OCI-LY1 (cell line): ENCODE measurements at regions not wholly inside any gene's neighbourhood (a gene's known extent, or its start where the extent isn't known, plus 50 kb on each side); places are given as distances from the start of the nearest gene placed in this dataset.

ENCODE experiments used
- H2AFZ ChIP-seq: fragments of 200-600 bp; sonication (generic), shearing (Covaris generic); 2 replicates; pipeline ENCODE4 v1.6.0; 2014; ENCODE audit warnings: antibody characterized with exemption, mild to moderate bottlenecking, low read length
- H3F3A ChIP-seq: fragments of 200-600 bp; sonication (generic), shearing (Covaris generic); 2 replicates; pipeline ENCODE4 v1.6.0; 2014; ENCODE audit warnings: mild to moderate bottlenecking, antibody characterized with exemption, low read length, moderate library complexity; ENCODE audit not compliant: insufficient read depth
- H3K27ac ChIP-seq: fragments of 200-600 bp; sonication (generic); 2 replicates; pipeline ENCODE4 v1.5.1; 2014; ENCODE audit warnings: low read length, mixed run types, mild to moderate bottlenecking, low read depth; ENCODE audit not compliant: poor library complexity, severe bottlenecking
- H3K27me3 ChIP-seq: fragments of 200-600 bp; sonication (generic); 2 replicates; pipeline ENCODE4 v1.6.0; 2014; ENCODE audit warnings: antibody characterized with exemption, mild to moderate bottlenecking, low read length, moderate library complexity; ENCODE audit not compliant: insufficient read depth
- H3K36me3 ChIP-seq: fragments of 200-600 bp; sonication (generic); 2 replicates; pipeline ENCODE4 v1.6.1; 2014; ENCODE audit warnings: mild to moderate bottlenecking, antibody characterized with exemption, low read length, moderate library complexity, mixed read lengths; ENCODE audit not compliant: insufficient read depth
- H3K4me1 ChIP-seq: fragments of 200-600 bp; sonication (generic); 2 replicates; pipeline ENCODE4 v1.5.1; 2014; ENCODE audit warnings: mild to moderate bottlenecking, low read length, moderate library complexity; ENCODE audit not compliant: insufficient read depth, severe bottlenecking
- H3K4me2 ChIP-seq: fragments of 200-600 bp; sonication (generic), shearing (Covaris generic); 2 replicates; pipeline ENCODE4 v1.6.1; 2014; ENCODE audit warnings: low read length
- H3K4me3 ChIP-seq: fragments of 200-600 bp; sonication (generic); 2 replicates; pipeline ENCODE4 v1.5.1; 2014; ENCODE audit warnings: low read length, low read depth, mild to moderate bottlenecking, mixed read lengths; ENCODE audit not compliant: poor library complexity, severe bottlenecking
- H3K79me2 ChIP-seq: fragments of 200-600 bp; shearing (Covaris generic); 2 replicates; pipeline ENCODE4 v1.6.1; 2016; ENCODE audit warnings: mixed run types, low read length, mixed read lengths; ENCODE audit not compliant: insufficient read depth
- H3K9ac ChIP-seq: fragments of 200-600 bp; sonication (generic), shearing (Covaris generic); 2 replicates; pipeline ENCODE4 v1.6.1; 2014; ENCODE audit warnings: mild to moderate bottlenecking, low read length, mixed read lengths
- H3K9me2 ChIP-seq: fragments of 200-600 bp; sonication (generic), shearing (Covaris generic); 2 replicates; pipeline ENCODE4 v1.6.1; 2014; ENCODE audit warnings: low read depth, mild to moderate bottlenecking, low read length, mixed read lengths
- H3K9me3 ChIP-seq: fragments of 200-600 bp; shearing (Covaris generic); 2 replicates; pipeline ENCODE4 v1.6.1; 2014; ENCODE audit warnings: low read length, mixed read lengths
- H4K20me1 ChIP-seq: fragments of 200-600 bp; sonication (generic), shearing (Covaris generic); 2 replicates; pipeline ENCODE4 v1.6.0; 2016; ENCODE audit warnings: mild to moderate bottlenecking, low read length; ENCODE audit not compliant: insufficient read depth
- EZH2 ChIP-seq: fragments of 200-600 bp; sonication (generic), shearing (Covaris generic); IDR thresholded peaks from 2 replicates; pipeline ENCODE4 v1.8.0; 2017; ENCODE audit warnings: borderline replicate concordance, mixed run types, mild to moderate bottlenecking, antibody characterized with exemption, low read length, moderate library complexity, mixed read lengths
- TF ChIP-seq, protein P1 (sequence below): fragments of 200-600 bp; sonication (generic), shearing (Covaris generic); IDR thresholded peaks from 2 replicates; pipeline ENCODE4 v1.5.1; 2017; ENCODE audit warnings: mild to moderate bottlenecking, antibody characterized with exemption, low read length, moderate library complexity, mixed read lengths

DNA sequence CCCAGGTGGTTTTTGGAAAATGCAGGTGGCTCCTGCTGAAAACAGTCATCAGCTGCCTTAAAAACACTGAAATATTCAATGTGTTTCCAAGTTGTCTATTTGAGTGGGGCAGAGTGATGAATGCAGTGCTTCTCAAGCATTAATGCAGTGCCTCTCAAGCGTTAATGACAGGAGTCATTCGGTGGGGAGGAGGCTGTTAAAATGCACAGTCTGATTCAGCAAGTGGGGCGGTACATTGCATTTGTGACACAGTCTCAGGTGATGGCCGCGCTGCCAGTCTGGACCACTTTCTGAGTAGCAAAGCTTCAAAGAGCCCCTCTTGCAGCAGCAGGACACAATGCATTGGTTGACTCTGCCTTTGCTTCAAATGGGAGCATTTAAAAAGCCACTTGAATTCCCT lies 231.4 kb upstream of the RGPD4 start:
- Histone ChIP-seq H3K9me3 (no peaks in the 10 kb centered on the region), H3K9ac (peak overlapping the region; percentile 51; the same call in 1 of the 2 replicates), H3K79me2 (no peaks in the 10 kb centered on the region), H3K4me1 (peaks cover 79% of the 10 kb centered on the region), H3F3A (no peaks in the 10 kb centered on the region), H2AFZ (no peak overlapping the region), H3K36me3 (no peaks in the 10 kb centered on the region), H3K27me3 (no peaks in the 10 kb centered on the region), H3K4me2 (peak overlapping the region; percentile 57), H3K9me2 (no peaks in the 10 kb centered on the region), H4K20me1 (no peaks in the 10 kb centered on the region), H3K4me3 (peak overlapping the region; percentile 20), H3K27ac (peak overlapping the region; percentile 89)
- TF ChIP-seq EZH2, result no peak

DNA sequence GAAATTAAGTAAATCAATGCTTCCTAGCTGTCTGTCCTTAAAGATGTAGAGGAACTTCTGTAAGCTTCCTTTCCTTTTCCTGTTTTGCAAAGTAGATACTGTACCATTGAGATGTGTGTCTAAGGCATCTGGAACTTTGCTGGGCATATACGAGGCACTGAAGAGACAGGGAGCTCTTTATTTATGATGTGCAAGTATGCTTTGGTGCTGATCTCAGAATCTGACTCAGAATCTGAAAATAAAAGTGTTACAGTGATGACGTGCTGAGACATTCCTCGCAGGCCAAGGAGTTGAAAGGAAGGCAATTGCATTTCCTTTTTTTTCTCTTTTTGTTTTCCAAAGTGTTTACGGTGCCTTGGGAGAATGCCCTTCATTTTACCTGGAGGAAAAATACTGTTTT lies 230.9 kb upstream of the RGPD4 start:
- no peaks in the 10 kb centered on the region for H3K36me3 ChIP-seq
- peaks cover 74% of the 10 kb centered on the region for H3K4me1 ChIP-seq
- no peaks in the 10 kb centered on the region for H3K79me2 ChIP-seq
- peak overlapping the region; percentile 20 for H3K4me3 ChIP-seq
- H3F3A ChIP-seq, result no peaks in the 10 kb centered on the region
- TF ChIP-seq EZH2, result no peak
- TF ChIP-seq, protein P1, sequence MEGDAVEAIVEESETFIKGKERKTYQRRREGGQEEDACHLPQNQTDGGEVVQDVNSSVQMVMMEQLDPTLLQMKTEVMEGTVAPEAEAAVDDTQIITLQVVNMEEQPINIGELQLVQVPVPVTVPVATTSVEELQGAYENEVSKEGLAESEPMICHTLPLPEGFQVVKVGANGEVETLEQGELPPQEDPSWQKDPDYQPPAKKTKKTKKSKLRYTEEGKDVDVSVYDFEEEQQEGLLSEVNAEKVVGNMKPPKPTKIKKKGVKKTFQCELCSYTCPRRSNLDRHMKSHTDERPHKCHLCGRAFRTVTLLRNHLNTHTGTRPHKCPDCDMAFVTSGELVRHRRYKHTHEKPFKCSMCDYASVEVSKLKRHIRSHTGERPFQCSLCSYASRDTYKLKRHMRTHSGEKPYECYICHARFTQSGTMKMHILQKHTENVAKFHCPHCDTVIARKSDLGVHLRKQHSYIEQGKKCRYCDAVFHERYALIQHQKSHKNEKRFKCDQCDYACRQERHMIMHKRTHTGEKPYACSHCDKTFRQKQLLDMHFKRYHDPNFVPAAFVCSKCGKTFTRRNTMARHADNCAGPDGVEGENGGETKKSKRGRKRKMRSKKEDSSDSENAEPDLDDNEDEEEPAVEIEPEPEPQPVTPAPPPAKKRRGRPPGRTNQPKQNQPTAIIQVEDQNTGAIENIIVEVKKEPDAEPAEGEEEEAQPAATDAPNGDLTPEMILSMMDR, result no peak
- no peaks in the 10 kb centered on the region for H4K20me1 ChIP-seq
- H3K9me2 ChIP-seq, result no peaks in the 10 kb centered on the region
- peak overlapping the region; percentile 89 for H3K27ac ChIP-seq
- no peaks in the 10 kb centered on the region for H3K9me3 ChIP-seq
- peak overlapping the region; percentile 51; the same call in 1 of the 2 replicates for H3K9ac ChIP-seq
- H3K27me3 ChIP-seq, result no peaks in the 10 kb centered on the region
- peak overlapping the region; percentile 57 for H3K4me2 ChIP-seq
- no peak overlapping the region for H2AFZ ChIP-seq

- Histone ChIP-seq H3K9ac (no peak overlapping the region), H3K4me3 (no peak overlapping the region), H3K4me2 (no peak overlapping the region), H4K20me1 (no peaks in the 10 kb centered on the region), H3K4me1 (peaks cover 66% of the 10 kb centered on the region), H2AFZ (no peak overlapping the region), H3K27ac (peak overlapping the region; percentile 89), H3K27me3 (no peaks in the 10 kb centered on the region), H3K36me3 (no peaks in the 10 kb centered on the region), H3K79me2 (no peaks in the 10 kb centered on the region), H3K9me2 (no peaks in the 10 kb centered on the region), H3F3A (no peaks in the 10 kb centered on the region), H3K9me3 (no peaks in the 10 kb centered on the region)
- TF ChIP-seq, protein P1, result no peak
- no peak for TF ChIP-seq EZH2
Observed at GRCh38 chr2:107597507-107597906, 229.2 kb upstream of the RGPD4 start.

DNA sequence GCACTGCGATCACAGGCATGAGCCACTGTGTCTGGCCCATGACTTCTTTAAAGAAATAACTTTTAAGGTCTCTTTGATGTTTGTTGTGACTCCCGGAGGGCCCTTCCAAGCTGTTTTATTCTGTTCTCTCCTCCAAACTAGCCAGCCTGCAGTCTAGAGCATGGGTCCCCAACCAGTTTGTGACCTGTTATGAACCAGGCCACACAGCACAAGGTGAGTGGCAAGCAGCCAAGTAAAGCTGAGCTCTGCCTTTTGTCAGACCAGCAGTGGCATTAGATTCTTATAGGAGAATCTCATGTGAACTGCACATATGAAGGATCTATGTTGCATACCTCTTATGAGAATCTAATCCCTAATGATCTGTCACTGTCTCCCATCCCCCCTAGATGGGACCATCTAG lies 223.9 kb upstream of the RGPD4 start:
- Histone ChIP-seq H3K27me3 (no peaks in the 10 kb centered on the region), H3K9ac (peak overlapping the region; percentile 12; the same call in 1 of the 2 replicates), H3F3A (no peaks in the 10 kb centered on the region), H3K9me3 (no peaks in the 10 kb centered on the region), H3K4me3 (no peak overlapping the region), H3K4me1 (peaks cover 54% of the 10 kb centered on the region), H3K27ac (peak overlapping the region; percentile 78), H4K20me1 (no peaks in the 10 kb centered on the region), H3K4me2 (peak overlapping the region; percentile 5; the same call in 1 of the 2 replicates), H2AFZ (no peak overlapping the region), H3K79me2 (no peaks in the 10 kb centered on the region), H3K9me2 (no peaks in the 10 kb centered on the region), H3K36me3 (no peaks in the 10 kb centered on the region)
- TF ChIP-seq, protein P1, result no peak
- no peak for TF ChIP-seq EZH2
